K562 (cell line): ENCODE measurements at regions not wholly inside any gene's neighbourhood (a gene's known extent, or its start where the extent isn't known, plus 50 kb on each side); places are given as distances from the start of the nearest gene placed in this dataset.

Experiments used
- ATAC-seq: fragments of 200-7000 bp; cut with Tn5 transposase; 3 replicates; pipeline ENCODE4 v1.9.1; 2020; ENCODE audit warnings: moderate library complexity
- BruUV-seq: library from RNA; stranded (reverse); fragments of 400-500 nt; replicated peaks from 2 replicates; lab custom pipeline; 2021; lab: Mats Ljungman, UMichigan
- CTCF ChIA-PET: fragments of 300-600 bp; formaldehyde crosslinking; extraction: SDS; loops from one replicate; lab custom pipeline; 2021; ENCODE audit warnings: low intra/inter-chr PET ratio; lab: Yijun Ruan, JAX
- POLR2A ChIA-PET: fragments of 300-600, 350-650 bp; sonication (Branson Sonifier 250); formaldehyde crosslinking; extraction: SDS; loops from one replicate; lab custom pipeline; 2021; ENCODE audit warnings: antibody characterized with exemption, inconsistent platforms; lab: Yijun Ruan, JAX
- DNase-seq, 4 experiments: peaks; one replicate each; pipeline versions ENCODE4 v3.0.0 to v3.0.0-alpha.2; 2011 to 2018; ENCODE audit warnings: low spot score in 3 of 4, mixed read lengths in 3 of 4; ENCODE audit errors: extremely low read depth in 1 of 4
- FAIRE-seq: peaks from 2 replicates; lab custom pipeline; 2011; peaks lifted over from hg19 to GRCh38; lab: Jason Lieb, UNC
- H2AFZ ChIP-seq: 2 replicates; pipeline ENCODE4 v1.6.0; 2011; ENCODE audit warnings: low read depth, low read length, control low read depth, inconsistent platforms
- H3K27ac ChIP-seq: fragments of 200-600 bp; 3 replicates; pipeline ENCODE4 v1.8.0; 2011; ENCODE audit warnings: low read depth, mild to moderate bottlenecking, control low read depth, inconsistent platforms, low read length, moderate library complexity, mixed read lengths; ENCODE audit errors: extremely low read depth
- H3K27me3 ChIP-seq, 2 experiments: fragments of 300-600 bp in 1 of 2; 2 replicates in 1 of 2; 3 replicates in 1 of 2; pipeline versions ENCODE4 v1.6.0 to v1.8.0; 2011; ENCODE audit warnings: inconsistent platforms in 2 of 2, low read length in 2 of 2, mild to moderate bottlenecking in 1 of 2, mixed read lengths in 1 of 2, moderate library complexity in 1 of 2; ENCODE audit not compliant: control insufficient read depth in 2 of 2, insufficient read depth in 2 of 2
- H3K36me3 ChIP-seq: fragments of 300-600 bp; 3 replicates; pipeline ENCODE4 v1.8.0; 2011; ENCODE audit warnings: mild to moderate bottlenecking, low read length, inconsistent platforms; ENCODE audit not compliant: control insufficient read depth, insufficient read depth
- H3K4me1 ChIP-seq, 2 experiments: fragments of 200-600 bp in 1 of 2; replicated peaks in 1 of 2; 2 replicates in 1 of 2; 3 replicates in 1 of 2; pipeline versions ENCODE4 v1.5.1 to v1.8.0; 2011; ENCODE audit warnings: inconsistent platforms in 2 of 2, low read length in 2 of 2, mild to moderate bottlenecking in 1 of 2, mixed read lengths in 1 of 2, moderate library complexity in 1 of 2; ENCODE audit not compliant: control insufficient read depth in 2 of 2, insufficient read depth in 2 of 2
- H3K4me2 ChIP-seq: 2 replicates; pipeline ENCODE4 v1.6.1; 2011; ENCODE audit warnings: low read length, control low read depth, inconsistent platforms, mixed read lengths; ENCODE audit not compliant: insufficient read depth
- H3K4me3 ChIP-seq: fragments of 200-600 bp; sonication (generic), shearing (Covaris generic); 2 replicates; pipeline ENCODE4 v1.5.1; 2016; ENCODE audit warnings: control low read depth, inconsistent platforms
- H3K79me2 ChIP-seq: fragments of 200-600 bp; 3 replicates; pipeline ENCODE4 v1.8.0; 2011; ENCODE audit warnings: low read length, inconsistent platforms; ENCODE audit not compliant: control insufficient read depth, insufficient read depth
- H3K9ac ChIP-seq, 2 experiments: 2 replicates each; pipeline versions ENCODE4 v1.6.0 to v1.6.1; 2011; ENCODE audit warnings: low read depth in 2 of 2, low read length in 2 of 2, control low read depth in 1 of 2, inconsistent platforms in 1 of 2, mild to moderate bottlenecking in 1 of 2, mixed read lengths in 1 of 2; ENCODE audit not compliant: insufficient read depth in 1 of 2
- H3K9me1 ChIP-seq: one replicate; pipeline ENCODE4 v1.6.0; 2011; ENCODE audit warnings: inconsistent platforms, mild to moderate bottlenecking, low read length, moderate library complexity; ENCODE audit not compliant: control insufficient read depth, insufficient read depth
- H3K9me3 ChIP-seq: replicated peaks from 2 replicates; pipeline ENCODE4 v1.5.1; 2011; ENCODE audit warnings: low read depth, low read length, inconsistent platforms; ENCODE audit not compliant: control insufficient read depth, insufficient read depth
- H4K20me1 ChIP-seq: replicated peaks from 2 replicates; pipeline ENCODE4 v1.6.1; 2011; ENCODE audit warnings: low read length, inconsistent platforms, mixed read lengths; ENCODE audit not compliant: control insufficient read depth, insufficient read depth
- ATF3 ChIP-seq, 2 experiments: fragments of 450-650 bp in 1 of 2; sonication (generic) in 1 of 2; formaldehyde crosslinking in 1 of 2; IDR thresholded peaks in 1 of 2; conservative IDR thresholded peaks in 1 of 2; 2 replicates each; pipeline versions ENCODE4 v1.6.1 to v1.8.1; 2016 to 2023; ENCODE audit warnings: mild to moderate bottlenecking in 2 of 2, moderate library complexity in 2 of 2, inconsistent platforms in 1 of 2, missing genetic modification reagents in 1 of 2
- CEBPB ChIP-seq: fragments of 450-650 bp; IDR thresholded peaks from 2 replicates; pipeline ENCODE4 v1.6.1; 2016; ENCODE audit warnings: missing genetic modification characterization, missing compliant biosample characterization
- CEBPG ChIP-seq, 3 experiments: fragments of 200-800 bp in 1 of 3; sonication (Bioruptor generic) in 1 of 3; sonication (generic) in 1 of 3; formaldehyde crosslinking in 1 of 3; IDR thresholded peaks in 2 of 3; conservative IDR thresholded peaks in 1 of 3; 2 replicates each; pipeline versions ENCODE4 v1.6.1 to v1.8.0; 2016 to 2022; ENCODE audit warnings: missing compliant biosample characterization in 2 of 3, missing genetic modification characterization in 2 of 3, mild to moderate bottlenecking in 1 of 3, missing genetic modification reagents in 1 of 3
- DLX4 ChIP-seq: fragments of 250-450 bp; sonication (Bioruptor Pico); IDR thresholded peaks from 2 replicates; pipeline ENCODE4 v1.6.1; 2021; ENCODE audit warnings: mild to moderate bottlenecking
- MYNN ChIP-seq, 2 experiments: sonication (generic); formaldehyde crosslinking in 1 of 2; IDR thresholded peaks; 2 replicates each; pipeline versions ENCODE4 v1.5.0 to v1.6.1; 2016 to 2020; ENCODE audit warnings: antibody characterized with exemption in 1 of 2, missing genetic modification reagents in 1 of 2
- PURB ChIP-seq: sonication (generic); formaldehyde crosslinking; IDR thresholded peaks from 2 replicates; pipeline ENCODE4 v1.9.0; 2021; ENCODE audit warnings: low read depth, mild to moderate bottlenecking, missing genetic modification reagents
- RREB1 ChIP-seq: fragments of 250-450 bp; sonication (Bioruptor Pico); IDR thresholded peaks from 2 replicates; pipeline ENCODE4 v1.4.0; 2020
- SMARCA5 ChIP-seq: fragments of 450-650 bp; IDR thresholded peaks from 2 replicates; pipeline ENCODE4 v1.6.1; 2016
- STAT5A ChIP-seq: IDR thresholded peaks from 2 replicates; pipeline ENCODE4 v1.6.1; 2012; ENCODE audit warnings: low read length, inconsistent platforms, borderline replicate concordance
- ZSCAN32 ChIP-seq: fragments of 450-650 bp; formaldehyde crosslinking; IDR thresholded peaks from 2 replicates; pipeline ENCODE4 v1.4.0; 2020; ENCODE audit warnings: mild to moderate bottlenecking, moderate library complexity
- WGBS: fragments of 100-300 bp; shearing (Covaris generic); methylation state at CpG from one replicate; pipeline ENCODE4 v1.1.6; 2016; ENCODE audit warnings: low coverage, mixed read lengths; ENCODE audit not compliant: insufficient coverage; ENCODE audit errors: missing lambda C conversion rate; 5-methylcytosine and 5-hydroxymethylcytosine counted together
- in situ Hi-C: fragments of 300-500 bp; cut with MboI; formaldehyde crosslinking; loops from 4 replicates; pipeline ENCODE4 v1.15.0; 2018; ENCODE audit warnings: inconsistent platforms, mixed read lengths
- intact Hi-C: fragments of 100-400 bp; cut with micrococcal nuclease; formaldehyde crosslinking; loops from 2 replicates; pipeline ENCODE4 v1.14.2; 2022

- no peak overlapping the region for H3K9ac ChIP-seq
- H3K36me3 ChIP-seq = no peaks in the 10 kb centered on the region
- POLR2A ChIA-PET = no interaction called here
- no TSS peak for BruUV-seq
- no peaks in the 10 kb centered on the region for H3K9me1 ChIP-seq
- in situ Hi-C loops = loop anchor here (10.0 kb wide), 2 partner anchors 602 to 942 kb away; no protein-coding TSS in a partner anchor
- 12% methylated on average over 5 of the region's 5 CpGs for WGBS
- intact Hi-C loops = no loop called here
- H4K20me1 ChIP-seq = no peaks in the 10 kb centered on the region
- CTCF ChIA-PET = no interaction called here
- H3K27ac ChIP-seq = no peak overlapping the region
- no peak overlapping the region for H3K4me3 ChIP-seq
- no peaks in the 10 kb centered on the region for H3K4me1 ChIP-seq
- peak overlapping the region; percentile 45; the same call in 1 of the 2 replicates for H2AFZ ChIP-seq
- TF ChIP-seq ATF3 (IDR thresholded peaks at IDR 0.05) = peak; percentile 61
- no peak for TF ChIP-seq ATF3 (CRISPR knock-in tag; conservative IDR thresholded peaks at IDR 0.05)
- no peak for TF ChIP-seq CEBPG (CRISPR knock-in tag; IDR thresholded peaks at IDR 0.05)
- TF ChIP-seq CEBPG (tag; conservative IDR thresholded peaks at IDR 0.05 in 1 of 2, IDR thresholded peaks at IDR 0.05 in 1 of 2) = peak; percentile 59 to 83
- TF ChIP-seq SMARCA5 = no peak
- 0 out of 2 replicates have a peak, but pooled peaks have one; percentile 55 for TF ChIP-seq ZSCAN32 (CRISPR knock-in tag)
- TF ChIP-seq DLX4 (CRISPR knock-in tag) = no peak
- peak; percentile 50; the same call in 1 of the 2 replicates for TF ChIP-seq CEBPB
- TF ChIP-seq RREB1 (CRISPR knock-in tag) = no peak
- TF ChIP-seq MYNN (IDR thresholded peaks at IDR 0.05) = no peak
- TF ChIP-seq MYNN (CRISPR knock-in tag; IDR thresholded peaks at IDR 0.05) = no peak
- no peak for TF ChIP-seq STAT5A
- no peak for TF ChIP-seq PURB (CRISPR knock-in tag)
- peaks cover 0 to 15% of the 10 kb centered on the region in 2 experiments; a peak in 3 of 5 replicates for H3K27me3 ChIP-seq
- DNase-seq = no peak
- no peak for FAIRE-seq
- H3K9me3 ChIP-seq = no peaks in the 10 kb centered on the region
- no peaks in the 10 kb centered on the region for H3K79me2 ChIP-seq
- ATAC-seq = no peak
- H3K4me2 ChIP-seq = no peak overlapping the region
Measured at GRCh38 chr14:76656592-76656991, 104.7 kb upstream of the VASH1 start.
